OCI-M2 (cell line): ENCODE measurements at regions not wholly inside any gene's neighbourhood (a gene's known extent, or its start where the extent isn't known, plus 50 kb on each side); places are given as distances from the start of the nearest gene placed in this dataset.

Source experiments
- DNase-seq: peaks from one replicate; lab custom pipeline; 2025; ENCODE audit not compliant: unreplicated experiment; lab: John Stamatoyannopoulos, UW

DNA sequence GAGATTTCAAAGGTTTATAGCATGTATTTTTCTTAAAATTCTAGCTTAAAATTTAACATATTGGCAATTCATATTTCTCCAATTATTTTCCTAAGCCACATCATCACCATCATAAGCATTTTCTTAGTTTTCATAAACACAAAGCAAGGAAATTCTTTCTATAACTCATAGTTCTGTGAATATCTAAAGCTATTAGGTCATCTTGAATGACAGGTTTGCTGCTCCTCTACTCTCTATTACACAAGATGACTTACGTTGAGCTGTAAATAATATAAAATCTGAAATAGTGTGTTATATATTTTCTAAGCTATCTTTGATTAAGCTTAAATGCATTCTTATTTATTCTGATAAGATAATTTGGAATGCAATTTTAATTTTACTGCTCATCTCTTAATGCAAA lies 984.6 kb upstream of the CNTNAP5 start:
- DNase-seq: no peak

- no peak for DNase-seq
These were observed 981.6 kb upstream of the CNTNAP5 start for GRCh38 chr2:123043458-123043857.

- DNase-seq: no peak
These were observed 979.4 kb upstream of the CNTNAP5 start for GRCh38 chr2:123045713-123046112.

DNA sequence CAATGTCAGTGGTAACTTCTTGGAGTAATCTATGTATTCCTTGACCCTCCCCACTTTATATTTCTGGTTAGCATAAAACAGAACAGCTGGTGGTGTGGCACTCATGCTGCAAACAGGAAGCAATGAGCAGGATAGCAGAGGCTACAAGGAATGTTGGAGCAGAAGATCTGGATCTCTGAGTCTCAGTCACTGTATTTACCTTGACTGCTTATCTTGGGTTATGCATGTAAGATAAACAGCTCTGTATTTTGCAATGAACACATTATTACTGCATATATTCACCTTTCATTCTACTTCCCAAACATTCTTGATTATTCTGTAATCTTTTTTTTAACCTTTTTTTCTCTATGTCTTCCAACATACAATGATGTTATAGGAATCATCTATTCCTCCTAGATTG lies 977.9 kb upstream of the CNTNAP5 start:
- no peak for DNase-seq

GRCh38 chr2:123051136-123051535 lies 974.0 kb upstream of the CNTNAP5 start:
- DNase-seq: no peak

GRCh38 chr2:123061534-123061933 lies 963.6 kb upstream of the CNTNAP5 start:
- no peak for DNase-seq

DNA sequence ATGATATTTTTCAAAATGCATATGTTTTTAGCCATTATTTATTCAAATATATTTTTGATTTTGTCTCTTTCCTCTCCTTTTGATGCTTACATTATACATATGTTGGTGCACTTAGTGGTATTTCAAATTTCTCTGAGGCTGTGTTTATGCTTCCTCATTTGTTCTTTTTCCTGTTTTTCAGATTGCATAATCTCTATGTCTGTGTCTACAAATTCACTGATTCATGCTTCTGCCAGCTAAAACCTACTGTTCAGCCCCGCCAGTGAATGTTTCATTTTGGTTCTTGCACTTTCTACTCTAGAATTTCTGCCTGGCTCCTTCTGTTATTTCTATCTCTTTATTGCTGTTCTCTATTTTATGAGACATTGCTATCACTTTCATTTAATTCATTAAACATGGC lies 951.7 kb upstream of the CNTNAP5 start:
- no peak for DNase-seq

DNA sequence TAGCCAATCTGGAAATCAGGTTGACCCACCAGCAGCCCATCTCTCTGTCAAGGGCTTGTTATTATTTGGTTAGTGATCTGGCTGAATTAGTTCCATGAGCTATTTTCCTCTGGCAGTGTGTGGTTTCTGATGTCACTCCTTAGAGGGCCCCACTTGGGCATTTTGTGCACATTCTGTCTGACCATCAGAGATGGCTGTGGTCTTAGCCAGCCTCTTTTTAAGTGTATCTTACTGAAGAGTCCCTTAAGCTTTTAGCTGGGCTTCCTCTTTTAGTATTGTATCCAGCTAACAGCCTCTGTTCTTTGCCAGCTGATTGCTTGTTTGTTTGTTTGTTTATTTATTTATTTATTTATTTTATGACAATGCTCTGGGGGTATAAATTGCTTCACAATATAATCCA lies 951.1 kb upstream of the CNTNAP5 start:
- DNase-seq: no peak

DNA sequence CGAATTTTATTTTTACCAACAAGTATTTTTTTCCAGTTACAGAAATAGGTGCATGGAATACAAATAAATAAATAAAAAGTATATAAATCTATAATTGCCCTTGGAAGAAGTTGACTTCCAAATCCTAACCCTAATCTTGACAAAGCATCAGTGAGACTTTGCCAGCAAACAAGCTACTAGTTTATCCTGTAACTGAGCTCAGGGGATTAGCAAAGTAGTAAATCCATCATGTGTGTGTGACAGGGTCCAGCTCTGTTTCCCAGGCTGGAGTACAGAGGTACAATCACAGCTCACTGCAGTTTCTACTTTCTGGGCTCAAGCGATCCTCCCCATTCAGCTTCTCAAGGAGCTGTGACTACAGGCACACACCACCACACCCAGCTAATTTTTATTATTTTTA lies 948.0 kb upstream of the CNTNAP5 start:
- DNase-seq: no peak

- DNase-seq: no peak
These were observed 944.8 kb upstream of the CNTNAP5 start for GRCh38 chr2:123080331-123080730.

- DNase-seq: no peak
These were observed 939.6 kb upstream of the CNTNAP5 start for GRCh38 chr2:123085484-123085883.

DNA sequence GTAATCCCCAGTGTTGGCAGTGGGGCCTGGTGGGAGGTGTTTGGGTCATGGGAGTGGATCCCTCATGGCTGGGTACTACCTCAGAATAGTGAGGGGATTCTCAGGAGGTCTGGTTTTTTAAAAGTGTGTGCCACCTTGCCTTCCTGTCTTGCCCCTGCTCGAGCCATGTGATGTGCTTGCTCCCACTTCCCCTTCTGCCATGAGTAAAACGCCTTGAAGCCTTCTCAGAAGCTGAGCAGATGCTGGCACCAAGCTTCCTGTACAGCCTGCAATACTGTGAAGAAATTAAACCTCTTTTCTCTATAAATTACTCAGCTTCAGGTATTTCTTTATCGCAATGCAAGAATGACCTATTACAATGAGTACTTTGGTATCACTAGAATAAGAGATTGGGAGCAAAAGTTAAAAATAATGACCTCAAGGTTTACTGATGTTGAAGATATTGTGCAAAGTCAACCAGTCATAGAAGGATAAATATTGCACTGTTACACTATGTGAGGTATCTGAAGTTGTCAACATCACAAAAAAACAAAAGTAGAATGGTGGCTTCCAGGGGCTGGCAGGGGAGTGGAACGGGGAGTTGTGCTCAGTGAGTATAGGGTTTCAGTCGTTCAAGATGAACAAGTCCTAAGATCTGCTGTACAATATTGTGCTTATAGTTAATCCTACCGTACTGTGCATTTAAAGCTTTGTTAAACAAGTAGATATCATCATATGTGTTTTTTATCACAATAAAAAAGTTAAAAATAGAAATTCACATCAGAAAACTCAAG lies 938.3 kb upstream of the CNTNAP5 start:
- DNase-seq: no peak

GRCh38 chr2:123091471-123091870 lies 933.6 kb upstream of the CNTNAP5 start:
- no peak for DNase-seq

GRCh38 chr2:123093199-123093598 lies 931.9 kb upstream of the CNTNAP5 start:
- DNase-seq: no peak

DNA sequence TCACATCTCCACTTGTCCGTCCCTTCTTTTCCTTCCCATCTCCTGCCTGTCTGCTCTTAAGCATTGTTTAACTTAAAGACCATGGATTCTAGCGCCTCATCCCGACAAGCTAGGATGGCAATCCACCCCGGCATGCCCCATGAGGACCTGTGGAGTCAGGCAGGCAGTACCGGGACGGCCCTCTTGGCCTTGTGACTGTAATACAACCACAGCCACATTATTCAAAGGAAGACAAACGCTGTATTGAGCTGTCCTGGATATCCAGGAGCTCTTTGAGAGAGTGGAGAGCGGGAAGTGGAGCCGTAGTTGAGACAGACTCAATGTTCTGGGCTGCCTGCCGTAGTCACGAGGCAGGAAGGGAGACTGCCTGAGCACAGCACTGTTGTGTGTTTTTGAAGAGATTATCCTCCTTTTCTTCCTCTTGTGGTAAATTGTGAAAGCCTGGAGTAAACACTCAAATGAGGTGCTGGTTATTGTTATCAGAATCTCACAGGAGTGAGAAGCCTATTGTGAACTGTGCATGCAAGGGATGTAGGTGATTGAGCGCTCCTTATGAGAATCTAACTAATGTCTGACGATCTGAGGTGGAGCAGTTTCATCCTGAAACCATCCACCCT lies 929.8 kb upstream of the CNTNAP5 start:
- DNase-seq: no peak

GRCh38 chr2:123098619-123099018 lies 926.5 kb upstream of the CNTNAP5 start:
- no peak for DNase-seq

DNA sequence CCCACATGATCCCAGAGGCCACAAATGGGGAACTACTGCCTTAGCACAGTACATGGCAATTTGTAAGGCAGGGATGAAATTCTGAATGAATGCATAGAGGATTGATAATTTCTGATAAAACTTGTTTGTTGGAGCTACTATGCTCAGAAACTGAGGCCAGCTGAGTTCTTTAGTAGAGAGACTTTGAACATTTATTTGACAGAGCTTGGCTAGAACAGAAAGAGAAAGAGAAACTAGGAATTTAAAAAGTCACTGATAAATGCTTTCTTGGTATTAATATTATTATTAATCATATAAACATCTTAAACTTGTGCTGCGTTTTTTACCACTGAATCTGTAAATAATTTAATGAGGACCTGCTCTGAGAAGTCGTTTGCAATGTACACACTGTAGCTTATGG lies 923.7 kb upstream of the CNTNAP5 start:
- DNase-seq: no peak

- DNase-seq: no peak
These were observed 921.2 kb upstream of the CNTNAP5 start for GRCh38 chr2:123103902-123104301.

DNA sequence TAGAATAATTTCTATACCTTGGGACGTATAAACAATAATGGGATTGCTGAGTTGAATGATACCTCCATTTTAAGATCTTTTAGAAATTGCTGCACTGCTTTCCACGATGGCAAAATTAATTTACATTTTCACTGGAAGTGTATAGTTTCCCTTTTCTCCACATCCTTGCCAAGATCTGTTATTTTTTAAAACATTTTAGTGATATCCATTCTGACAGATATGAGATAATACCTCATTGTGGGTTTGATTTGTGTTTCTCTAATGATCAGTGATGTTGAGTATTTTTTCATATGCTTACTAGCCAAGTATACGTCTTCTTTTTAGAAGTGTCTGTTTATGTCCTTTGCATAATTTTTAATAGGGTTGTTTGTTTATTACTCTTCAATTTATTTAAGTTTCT lies 908.5 kb upstream of the CNTNAP5 start:
- no peak for DNase-seq

DNA sequence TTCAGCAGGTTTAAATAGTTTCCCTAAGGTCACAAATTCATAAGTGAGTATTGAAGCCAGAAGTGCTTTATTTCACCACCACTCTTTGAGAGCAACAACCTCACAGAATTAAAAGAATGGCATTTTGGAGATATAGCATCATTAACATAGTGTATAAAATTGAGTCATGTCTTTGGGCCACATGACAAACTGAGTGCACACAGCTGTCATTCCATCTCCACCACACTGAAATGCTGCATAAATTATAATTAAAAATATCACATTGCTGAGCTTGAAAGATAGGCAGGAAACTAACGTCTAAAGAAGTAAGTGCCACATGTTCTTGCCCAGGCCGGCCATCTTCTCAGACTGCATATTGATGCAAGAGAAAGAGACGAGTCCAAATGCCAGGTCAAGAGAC lies 897.9 kb upstream of the CNTNAP5 start:
- no peak for DNase-seq

GRCh38 chr2:123128951-123129350 lies 896.1 kb upstream of the CNTNAP5 start:
- DNase-seq: no peak

- no peak for DNase-seq
These were observed 888.7 kb upstream of the CNTNAP5 start for GRCh38 chr2:123136419-123136818.

GRCh38 chr2:123144082-123144481 lies 881.0 kb upstream of the CNTNAP5 start:
- DNase-seq: no peak
